Neuronal stem cell (in vitro differentiated cells): ENCODE measurements at regions not wholly inside any gene's neighbourhood (a gene's known extent, or its start where the extent isn't known, plus 50 kb on each side); places are given as distances from the start of the nearest gene placed in this dataset.
"Not testable (repeated sequence)": the region's sequence is repeated elsewhere in the genome, so short reads cannot be mapped to it uniquely, and the experiment has no call there.

ENCODE experiments used
- DNase-seq: peaks from one replicate; pipeline ENCODE4 v3.0.0-alpha.2; 2013; ENCODE audit warnings: low spot score
- H2AFZ ChIP-seq: one replicate; pipeline ENCODE4 v1.6.1; 2013; ENCODE audit warnings: mild to moderate bottlenecking, low read length, inconsistent platforms
- H2AK5ac ChIP-seq: 2 replicates; pipeline ENCODE4 v1.6.1; 2013; ENCODE audit warnings: low read depth, mild to moderate bottlenecking, inconsistent platforms, low read length, moderate library complexity, mixed read lengths
- H2BK120ac ChIP-seq: 2 replicates; pipeline ENCODE4 v1.6.1; 2013; ENCODE audit warnings: low read depth, mild to moderate bottlenecking, inconsistent platforms, low read length, moderate library complexity, mixed read lengths
- H2BK12ac ChIP-seq: one replicate; pipeline ENCODE4 v1.6.1; 2013; ENCODE audit warnings: low read length, inconsistent platforms
- H2BK15ac ChIP-seq: 2 replicates; pipeline ENCODE4 v1.6.1; 2013; ENCODE audit warnings: mild to moderate bottlenecking, low read length, inconsistent platforms, mixed read lengths
- H2BK5ac ChIP-seq: one replicate; pipeline ENCODE4 v1.6.1; 2013; ENCODE audit warnings: inconsistent platforms, mild to moderate bottlenecking, low read length, moderate library complexity
- H3K14ac ChIP-seq: one replicate; pipeline ENCODE4 v1.6.1; 2013; ENCODE audit warnings: low read length, inconsistent platforms
- H3K18ac ChIP-seq: 2 replicates; pipeline ENCODE4 v1.6.1; 2013; ENCODE audit warnings: low read length, inconsistent platforms
- H3K23ac ChIP-seq: 2 replicates; pipeline ENCODE4 v1.6.1; 2013; ENCODE audit warnings: low read depth, mild to moderate bottlenecking, mixed read lengths, low read length, inconsistent platforms; ENCODE audit not compliant: poor library complexity
- H3K27ac ChIP-seq: replicated peaks from 3 replicates; pipeline ENCODE4 v1.5.1; 2013; ENCODE audit warnings: low read length, inconsistent platforms
- H3K27me3 ChIP-seq, 3 experiments: 2 replicates each; pipeline ENCODE4 v1.6.1; 2013; ENCODE audit warnings: low read length in 3 of 3, mild to moderate bottlenecking in 2 of 3, inconsistent platforms in 1 of 3, low read depth in 1 of 3, mixed read lengths in 1 of 3, moderate library complexity in 1 of 3; ENCODE audit not compliant: control insufficient read depth in 3 of 3, insufficient read depth in 3 of 3
- H3K36me3 ChIP-seq, 2 donors: replicated peaks in 1 of 2; 2 replicates each; pipeline ENCODE4 v1.6.1; 2013; ENCODE audit warnings: low read length in 2 of 2; ENCODE audit not compliant: control insufficient read depth in 2 of 2, insufficient read depth in 2 of 2
- H3K4ac ChIP-seq: 2 replicates; pipeline ENCODE4 v1.6.1; 2013; ENCODE audit warnings: inconsistent platforms, mild to moderate bottlenecking, low read length, moderate library complexity
- H3K4me1 ChIP-seq, 2 donors: 1 replicate in 1 of 2; 2 replicates in 1 of 2; pipeline ENCODE4 v1.6.1; 2013; ENCODE audit warnings: low read length in 2 of 2, low read depth in 1 of 2; ENCODE audit not compliant: control insufficient read depth in 2 of 2, insufficient read depth in 1 of 2
- H3K4me2 ChIP-seq: one replicate; pipeline ENCODE4 v1.6.1; 2013; ENCODE audit warnings: mild to moderate bottlenecking, low read length, inconsistent platforms; ENCODE audit not compliant: insufficient read depth, poor library complexity, severe bottlenecking
- H3K4me3 ChIP-seq, 2 donors: 2 replicates each; pipeline ENCODE4 v1.5.1; 2013; ENCODE audit warnings: low read length in 2 of 2, mild to moderate bottlenecking in 2 of 2, inconsistent platforms in 1 of 2, moderate library complexity in 1 of 2
- H3K79me1 ChIP-seq: one replicate; pipeline ENCODE4 v1.6.1; 2013; ENCODE audit warnings: low read depth, mild to moderate bottlenecking, inconsistent platforms, low read length, moderate library complexity
- H3K9ac ChIP-seq: one replicate; pipeline ENCODE4 v1.6.1; 2013; ENCODE audit warnings: mild to moderate bottlenecking, low read depth, low read length, inconsistent platforms; ENCODE audit not compliant: poor library complexity
- H3K9me3 ChIP-seq, 2 donors: replicated peaks in 1 of 2; 2 replicates each; pipeline versions ENCODE3 to v1.6.1; 2013; ENCODE audit warnings: low read length in 2 of 2, mild to moderate bottlenecking in 2 of 2, inconsistent platforms in 1 of 2, low read depth in 1 of 2, mixed read lengths in 1 of 2, moderate library complexity in 1 of 2; ENCODE audit not compliant: control insufficient read depth in 2 of 2, insufficient read depth in 1 of 2
- H4K8ac ChIP-seq: one replicate; pipeline ENCODE4 v1.6.1; 2013; ENCODE audit warnings: low read depth, mild to moderate bottlenecking, inconsistent platforms, low read length, moderate library complexity
- H4K91ac ChIP-seq: one replicate; pipeline ENCODE4 v1.6.1; 2013; ENCODE audit warnings: low read length, low read depth, mild to moderate bottlenecking, inconsistent platforms; ENCODE audit not compliant: poor library complexity
- WGBS, 2 donors: extraction: QIAGEN DNeasy Blood & Tissue Kit; methylation state at CpG; one replicate each; pipeline ENCODE4 v1.1.7; 2013; ENCODE audit warnings: missing lambda C conversion rate in 2 of 2, mixed read lengths in 1 of 2; ENCODE audit not compliant: insufficient read length in 2 of 2, insufficient replicate concordance in 1 of 2; ENCODE audit errors: extremely low coverage in 2 of 2; 5-methylcytosine and 5-hydroxymethylcytosine counted together

DNA sequence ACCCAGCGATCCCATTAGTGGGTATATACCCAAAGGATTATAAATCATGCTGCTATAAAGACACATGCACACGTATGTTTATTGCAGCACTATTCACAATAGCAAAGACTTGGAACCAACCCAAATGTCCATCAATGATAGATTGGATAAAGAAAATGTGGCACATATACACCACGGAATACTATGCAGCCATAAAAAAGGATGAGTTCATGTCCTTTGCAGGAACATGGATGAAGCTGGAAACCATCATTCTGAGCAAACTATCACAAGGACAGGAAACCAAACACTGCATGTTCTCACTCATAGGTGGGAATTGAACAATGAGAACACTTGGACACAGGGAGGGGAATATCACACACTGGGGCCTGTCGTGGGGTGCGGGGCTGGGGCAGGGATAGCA, 230.0 kb upstream of the RREB1 start:
- not testable (repeated sequence) for H2AK5ac ChIP-seq, H4K8ac ChIP-seq, H3K79me1 ChIP-seq, H2BK120ac ChIP-seq, H3K27ac ChIP-seq, H3K4me3 ChIP-seq, H3K27me3 ChIP-seq, H3K4me2 ChIP-seq, H3K18ac ChIP-seq, H3K23ac ChIP-seq, DNase-seq, H4K91ac ChIP-seq, H2AFZ ChIP-seq, H3K9ac ChIP-seq, H2BK5ac ChIP-seq, H3K36me3 ChIP-seq, H3K4ac ChIP-seq, H3K14ac ChIP-seq, H2BK12ac ChIP-seq, H3K4me1 ChIP-seq, H3K9me3 ChIP-seq, H2BK15ac ChIP-seq
- no CpG with 5 or more reads among the region's 5 CpGs for WGBS, 2 donors

- WGBS, 2 donors: no CpG with 5 or more reads among the region's 7 CpGs
- no peak overlapping the region for H3K14ac ChIP-seq
- no peak overlapping the region for H3K4ac ChIP-seq
- H2AK5ac ChIP-seq: no peak overlapping the region
- no peak overlapping the region for H2BK120ac ChIP-seq
- no peak overlapping the region for H2AFZ ChIP-seq
- H2BK15ac ChIP-seq: no peak overlapping the region
- no peak overlapping the region for H3K9ac ChIP-seq
- no peak overlapping the region for H2BK12ac ChIP-seq
- no peak overlapping the region for H4K91ac ChIP-seq
- no peaks in the 10 kb centered on the region for H3K4me1 ChIP-seq
- no peak overlapping the region for H3K23ac ChIP-seq
- H3K9me3 ChIP-seq: no peaks in the 10 kb centered on the region
- no peak overlapping the region for H2BK5ac ChIP-seq
- DNase-seq: no peak
- H3K27ac ChIP-seq: no peak overlapping the region
- H4K8ac ChIP-seq: no peak overlapping the region
- no peak overlapping the region for H3K4me2 ChIP-seq
- no peak overlapping the region for H3K4me3 ChIP-seq
- H3K18ac ChIP-seq: peak overlapping the region; percentile 11
- H3K36me3 ChIP-seq: no peaks in the 10 kb centered on the region
- no peaks in the 10 kb centered on the region for H3K27me3 ChIP-seq
- no peaks in the 10 kb centered on the region for H3K79me1 ChIP-seq
Measured at GRCh38 chr6:6878887-6879585, 228.7 kb upstream of the RREB1 start.

- not testable (repeated sequence) for H2AFZ ChIP-seq, H4K91ac ChIP-seq, H2BK5ac ChIP-seq, H3K27me3 ChIP-seq, DNase-seq, H3K79me1 ChIP-seq, H2BK15ac ChIP-seq, H3K27ac ChIP-seq, H3K4ac ChIP-seq, H3K14ac ChIP-seq, H3K18ac ChIP-seq, H2AK5ac ChIP-seq, H3K9me3 ChIP-seq, H3K4me1 ChIP-seq, H2BK120ac ChIP-seq, H3K4me3 ChIP-seq, H3K9ac ChIP-seq, H4K8ac ChIP-seq, H3K4me2 ChIP-seq, H3K23ac ChIP-seq, H3K36me3 ChIP-seq, H2BK12ac ChIP-seq
- no CpG with 5 or more reads among the region's 6 CpGs for WGBS, 2 donors
Measured at GRCh38 chr6:6879586-6879974, 228.2 kb upstream of the RREB1 start.

- H3K9ac ChIP-seq: no peak overlapping the region
- H3K4me1 ChIP-seq: peaks cover 0 to 3% of the 10 kb centered on the region in 2 donors
- H2AK5ac ChIP-seq: no peak overlapping the region
- no peaks in the 10 kb centered on the region for H3K79me1 ChIP-seq
- no peak overlapping the region for H2AFZ ChIP-seq
- H3K4me3 ChIP-seq: no peak overlapping the region
- no peak overlapping the region for H4K8ac ChIP-seq
- H3K4me2 ChIP-seq: no peak overlapping the region
- H2BK12ac ChIP-seq: no peak overlapping the region
- no peaks in the 10 kb centered on the region for H3K9me3 ChIP-seq
- no peak overlapping the region for H2BK15ac ChIP-seq
- H3K27me3 ChIP-seq: no peaks in the 10 kb centered on the region
- no peak overlapping the region for H3K27ac ChIP-seq
- no peak overlapping the region for H4K91ac ChIP-seq
- DNase-seq: no peak
- no peak overlapping the region for H3K23ac ChIP-seq
- H3K4ac ChIP-seq: no peak overlapping the region
- no peaks in the 10 kb centered on the region for H3K36me3 ChIP-seq
- no peak overlapping the region for H2BK120ac ChIP-seq
- H3K14ac ChIP-seq: no peak overlapping the region
- H2BK5ac ChIP-seq: no peak overlapping the region
- no peak overlapping the region for H3K18ac ChIP-seq
- no CpG with 5 or more reads among the region's 10 CpGs for WGBS, 2 donors
Measured at GRCh38 chr6:6880745-6881437, 226.9 kb upstream of the RREB1 start.
